ENCODE measurements at regions not wholly inside any gene's neighbourhood (a gene's known extent, or its start where the extent isn't known, plus 50 kb on each side); places are given as distances from the start of the nearest gene placed in this dataset.
A peak's percentile ranks its signal among the peaks of the same experiment; 100 is the strongest.

GRCh38 chr14:65824978-65825299, 412.4 kb downstream of the FUT8 start:
- H3K27ac ChIP-seq: no peak overlapping the region
- H3K4me3 ChIP-seq (ENCODE audit: low read depth, low read length): no peak overlapping the region
- peaks cover 2% of the 10 kb centered on the region for H3K27me3 ChIP-seq (replicated peaks)
- no peak for DNase-seq
- in situ Hi-C loops (cut with HindIII; ENCODE audit: low pct_ligation_motif_present, low sequenced_read_pairs): loop anchor here (25.0 kb wide), 1 partner anchor 413 kb away; the partner anchor contains the start of gene FUT8
- no peak for TF ChIP-seq CTCF (IDR thresholded peaks at IDR 0.05; ENCODE audit: low read depth, low read length, missing control alignments)
- H3K36me3 ChIP-seq (replicated peaks): no peaks in the 10 kb centered on the region

- no peak for TF ChIP-seq CTCF (IDR thresholded peaks at IDR 0.05; ENCODE audit: low read depth, low read length, missing control alignments)
- Histone ChIP-seq H3K36me3 (replicated peaks) (no peaks in the 10 kb centered on the region), H3K27ac (no peak overlapping the region), H3K4me3 (ENCODE audit: low read depth, low read length) (no peak overlapping the region), H3K27me3 (replicated peaks) (peaks cover 2% of the 10 kb centered on the region)
- in situ Hi-C loops (cut with HindIII; ENCODE audit: low pct_ligation_motif_present, low sequenced_read_pairs): no loop called here
- no peak for DNase-seq
Measured at GRCh38 chr14:65826946-65827345, 414.4 kb downstream of the FUT8 start.

DNA sequence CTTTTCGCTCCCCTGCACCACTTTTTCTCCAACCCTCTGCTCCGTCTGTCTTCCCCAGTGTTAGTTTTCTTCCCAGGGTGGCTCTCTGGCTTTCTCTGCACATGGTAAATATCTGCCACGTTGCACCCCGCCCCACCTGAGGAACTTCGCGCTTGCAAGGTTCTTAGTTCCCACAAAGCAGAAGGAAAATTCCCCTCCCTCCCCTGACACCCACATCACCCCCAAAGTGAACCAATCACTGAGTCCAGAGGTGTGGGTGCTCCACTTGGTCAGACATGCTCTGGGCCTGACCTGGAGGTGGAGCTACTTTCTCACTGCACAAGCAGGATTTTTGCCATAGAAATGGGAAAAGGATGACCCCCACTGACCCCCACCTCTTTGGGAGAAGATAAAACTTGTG, 415.0 kb downstream of the FUT8 start:
- in situ Hi-C loops (cut with HindIII; ENCODE audit: low pct_ligation_motif_present, low sequenced_read_pairs): no loop called here
- DNase-seq: no peak
- TF ChIP-seq CTCF (IDR thresholded peaks at IDR 0.05; ENCODE audit: low read depth, low read length, missing control alignments): no peak
- H3K4me3 ChIP-seq (ENCODE audit: low read depth, low read length): no peak overlapping the region
- peaks cover 2% of the 10 kb centered on the region for H3K27me3 ChIP-seq (replicated peaks)
- H3K36me3 ChIP-seq (replicated peaks): no peaks in the 10 kb centered on the region
- H3K27ac ChIP-seq: no peak overlapping the region

DNA sequence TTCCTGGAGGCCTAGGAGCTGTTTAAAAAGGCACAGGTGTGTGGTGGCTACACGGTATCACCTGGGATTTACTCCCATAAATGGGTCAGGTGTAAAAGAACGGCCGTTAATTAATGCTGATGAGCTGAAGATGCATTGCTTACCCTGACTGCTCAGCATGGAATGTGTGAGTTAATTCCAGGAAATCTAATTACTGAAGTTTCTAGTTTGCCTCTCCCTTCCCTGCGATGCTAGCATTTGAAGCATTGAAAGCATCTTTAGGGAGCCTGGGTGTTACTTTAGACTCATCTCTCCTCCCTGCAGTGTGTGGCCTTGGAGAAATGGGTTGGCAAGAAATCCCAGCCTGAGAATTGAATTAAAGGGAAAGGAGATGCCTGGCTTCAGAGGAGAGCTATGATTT, 415.9 kb downstream of the FUT8 start:
- Histone ChIP-seq H3K4me3 (ENCODE audit: low read depth, low read length) (no peak overlapping the region), H3K27me3 (replicated peaks) (peaks cover 2% of the 10 kb centered on the region), H3K27ac (no peak overlapping the region), H3K36me3 (replicated peaks) (no peaks in the 10 kb centered on the region)
- in situ Hi-C loops (cut with HindIII; ENCODE audit: low pct_ligation_motif_present, low sequenced_read_pairs): no loop called here
- TF ChIP-seq CTCF (IDR thresholded peaks at IDR 0.05; ENCODE audit: low read depth, low read length, missing control alignments): no peak
- DNase-seq: no peak

DNA sequence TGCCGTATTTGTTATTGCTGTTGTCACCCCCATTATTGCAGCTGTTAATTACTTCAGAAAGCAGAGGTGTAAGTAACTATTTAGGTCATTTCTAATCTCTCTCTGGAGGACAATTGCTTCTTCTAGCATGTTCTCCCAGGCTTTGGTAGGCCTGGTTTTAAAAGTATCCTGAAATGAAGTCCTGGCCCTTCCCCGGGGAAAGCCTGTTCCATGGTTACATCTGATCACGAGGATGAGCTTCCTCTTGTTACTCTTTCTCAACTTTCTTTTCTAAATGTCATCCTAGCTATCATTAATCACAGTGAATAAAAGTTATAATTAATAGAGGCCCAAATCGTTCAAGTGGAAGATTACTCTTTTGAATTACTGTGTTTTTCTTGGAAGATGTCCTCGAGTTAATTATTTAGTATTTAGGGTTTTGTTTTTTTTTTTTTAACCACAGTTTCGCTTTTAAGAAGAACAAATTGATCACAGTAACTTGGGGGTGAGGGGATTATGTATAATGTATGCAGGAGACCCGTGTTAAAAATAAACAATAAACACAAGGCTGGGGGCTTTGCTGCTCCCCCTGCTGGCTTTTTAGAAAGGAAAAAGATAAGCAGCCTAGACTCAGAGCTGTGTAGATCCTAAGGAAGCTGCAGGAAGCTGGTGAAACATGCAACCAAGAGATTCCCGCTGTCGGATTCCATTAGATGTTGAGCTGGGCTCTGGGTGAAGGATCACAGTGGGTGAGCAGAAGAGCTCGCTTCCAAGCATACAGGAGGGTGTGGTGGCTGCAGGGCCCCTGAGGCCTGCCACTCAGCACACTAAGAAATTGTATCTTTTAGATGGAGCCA, 420.1 kb downstream of the FUT8 start:
- in situ Hi-C loops (cut with HindIII; ENCODE audit: low pct_ligation_motif_present, low sequenced_read_pairs): no loop called here
- peak; percentile 67 for TF ChIP-seq CTCF (IDR thresholded peaks at IDR 0.05; ENCODE audit: low read depth, low read length, missing control alignments)
- Histone ChIP-seq H3K27me3 (replicated peaks) (no peaks in the 10 kb centered on the region), H3K27ac (no peak overlapping the region), H3K36me3 (replicated peaks) (no peaks in the 10 kb centered on the region), H3K4me3 (ENCODE audit: low read depth, low read length) (no peak overlapping the region)
- DNase-seq: peak; percentile 4

Data from brain microvascular endothelial cell (primary cell).